KMS-11 (cell line): ENCODE measurements at regions not wholly inside any gene's neighbourhood (a gene's known extent, or its start where the extent isn't known, plus 50 kb on each side); places are given as distances from the start of the nearest gene placed in this dataset.

ENCODE experiments used
- H2AFZ ChIP-seq: fragments of 200-600 bp; sonication (generic); 2 replicates; pipeline ENCODE4 v1.6.1; 2016; ENCODE audit warnings: antibody characterized with exemption, mixed run types, low read depth
- H3K27ac ChIP-seq: fragments of 200-600 bp; sonication (generic); 2 replicates; pipeline ENCODE4 v1.6.1; 2016; ENCODE audit warnings: mild to moderate bottlenecking, mixed run types
- H3K27me3 ChIP-seq: fragments of 200-600 bp; sonication (generic); 2 replicates; pipeline ENCODE4 v1.6.1; 2017; ENCODE audit warnings: mild to moderate bottlenecking, low read depth, mixed run types, moderate library complexity; ENCODE audit not compliant: insufficient read depth
- H3K36me3 ChIP-seq: fragments of 200-600 bp; sonication (generic); 2 replicates; pipeline ENCODE4 v1.6.1; 2017; ENCODE audit warnings: mild to moderate bottlenecking, mixed run types; ENCODE audit not compliant: insufficient read depth
- H3K4me1 ChIP-seq: fragments of 200-600 bp; sonication (generic); 2 replicates; pipeline ENCODE4 v1.6.1; 2016; ENCODE audit warnings: mild to moderate bottlenecking, low read depth, mixed run types; ENCODE audit not compliant: poor library complexity, severe bottlenecking
- H3K4me2 ChIP-seq: fragments of 200-600 bp; sonication (generic); 2 replicates; pipeline ENCODE4 v1.7.0; 2016; ENCODE audit warnings: mild to moderate bottlenecking, mixed run types
- H3K4me3 ChIP-seq: fragments of 200-600 bp; sonication (generic); IDR thresholded peaks from 2 replicates; pipeline ENCODE4 v1.6.1; 2017; ENCODE audit warnings: low read depth, low read length, mixed read lengths; ENCODE audit not compliant: insufficient read depth
- H3K79me2 ChIP-seq: fragments of 200-600 bp; sonication (generic); 2 replicates; pipeline ENCODE4 v1.6.1; 2016; ENCODE audit warnings: low read depth, mixed run types; ENCODE audit not compliant: insufficient read depth
- H3K9ac ChIP-seq: fragments of 200-600 bp; sonication (generic); 2 replicates; pipeline ENCODE4 v1.6.1; 2016; ENCODE audit warnings: mild to moderate bottlenecking, mixed run types
- H4K20me1 ChIP-seq: fragments of 200-600 bp; sonication (generic); 2 replicates; pipeline ENCODE4 v1.6.1; 2016; ENCODE audit warnings: mild to moderate bottlenecking, mixed run types; ENCODE audit not compliant: insufficient read depth
- CTCF ChIP-seq: fragments of 200-600 bp; sonication (generic); conservative IDR thresholded peaks from 2 replicates; pipeline ENCODE4 v1.6.1; 2017; ENCODE audit warnings: low read depth, mild to moderate bottlenecking, antibody characterized with exemption, low read length, moderate library complexity, mixed read lengths

GRCh38 chr17:71378036-71378435, 742.8 kb upstream of the SOX9 start:
- TF ChIP-seq CTCF: no peak

GRCh38 chr17:71378741-71379140, 742.1 kb upstream of the SOX9 start:
- TF ChIP-seq CTCF: no peak
- H3K27me3 ChIP-seq: no peaks in the 10 kb centered on the region
- H3K4me2 ChIP-seq: no peak overlapping the region
- no peaks in the 10 kb centered on the region for H3K36me3 ChIP-seq
- no peak overlapping the region for H2AFZ ChIP-seq
- no peak overlapping the region for H3K9ac ChIP-seq
- no peaks in the 10 kb centered on the region for H3K4me1 ChIP-seq
- no peak overlapping the region for H3K4me3 ChIP-seq
- H4K20me1 ChIP-seq: no peaks in the 10 kb centered on the region
- no peaks in the 10 kb centered on the region for H3K79me2 ChIP-seq
- H3K27ac ChIP-seq: no peak overlapping the region

More at GRCh38 chr17:71378036-71378435, 742.8 kb upstream of the SOX9 start:
- Histone ChIP-seq H3K36me3 (no peaks in the 10 kb centered on the region), H3K27ac (no peak overlapping the region), H3K4me2 (no peak overlapping the region), H3K9ac (no peak overlapping the region), H3K4me3 (no peak overlapping the region), H4K20me1 (no peaks in the 10 kb centered on the region), H3K27me3 (no peaks in the 10 kb centered on the region), H3K4me1 (no peaks in the 10 kb centered on the region), H3K79me2 (no peaks in the 10 kb centered on the region), H2AFZ (no peak overlapping the region)

- Histone ChIP-seq H4K20me1 (no peaks in the 10 kb centered on the region), H3K27me3 (no peaks in the 10 kb centered on the region), H2AFZ (no peak overlapping the region), H3K4me3 (no peak overlapping the region), H3K79me2 (no peaks in the 10 kb centered on the region), H3K4me2 (no peak overlapping the region), H3K27ac (no peak overlapping the region), H3K4me1 (no peaks in the 10 kb centered on the region), H3K9ac (no peak overlapping the region), H3K36me3 (no peaks in the 10 kb centered on the region)
- no peak for TF ChIP-seq CTCF
Measured at GRCh38 chr17:71379512-71379911, 741.3 kb upstream of the SOX9 start.

GRCh38 chr17:71380535-71380934, 740.3 kb upstream of the SOX9 start:
- Histone ChIP-seq H3K36me3 (no peaks in the 10 kb centered on the region), H3K9ac (no peak overlapping the region), H3K27me3 (no peaks in the 10 kb centered on the region)

More at GRCh38 chr17:71380535-71380934, 740.3 kb upstream of the SOX9 start:
- H3K4me3 ChIP-seq: no peak overlapping the region
- H3K79me2 ChIP-seq: no peaks in the 10 kb centered on the region
- no peaks in the 10 kb centered on the region for H3K4me1 ChIP-seq
- no peak for TF ChIP-seq CTCF
- H2AFZ ChIP-seq: no peak overlapping the region
- H3K4me2 ChIP-seq: no peak overlapping the region
- H4K20me1 ChIP-seq: no peaks in the 10 kb centered on the region
- H3K27ac ChIP-seq: no peak overlapping the region
